Endothelial cell of umbilical vein (primary cell): ENCODE measurements at regions not wholly inside any gene's neighbourhood (a gene's known extent, or its start where the extent isn't known, plus 50 kb on each side); places are given as distances from the start of the nearest gene placed in this dataset.

Source experiments
- BruUV-seq: library from RNA; stranded (reverse); fragments of 400-500 nt; replicated peaks from 2 replicates; lab custom pipeline; 2021; lab: Mats Ljungman, UMichigan
- CTCF ChIA-PET: fragments of 300-600, 350-600 bp; sonication (Branson Sonifier 250); formaldehyde crosslinking; loops from one replicate; lab custom pipeline; 2021; ENCODE audit warnings: antibody characterized with exemption, inconsistent platforms; lab: Charles Lee
- POLR2A ChIA-PET: fragments of 300-600, 350-600 bp; sonication (Branson Sonifier 250); formaldehyde crosslinking; loops from one replicate; lab custom pipeline; 2021; ENCODE audit warnings: antibody characterized with exemption, inconsistent platforms; lab: Charles Lee
- DNase-seq: peaks from one replicate; pipeline ENCODE4 v3.0.0-alpha.2; 2011; ENCODE audit warnings: low read depth, low spot score
- FAIRE-seq: peaks from 2 replicates; lab custom pipeline; 2011; peaks lifted over from hg19 to GRCh38; lab: Jason Lieb, UNC
- H2AFZ ChIP-seq: 2 replicates; pipeline ENCODE4 v1.6.0; 2012; ENCODE audit warnings: low read depth, low read length, control low read depth, inconsistent platforms
- H3K27ac ChIP-seq: 2 replicates; pipeline ENCODE4 v1.5.1; 2011; ENCODE audit warnings: low read depth, mild to moderate bottlenecking, control low read depth, low read length, moderate library complexity; ENCODE audit not compliant: insufficient read depth
- H3K27me3 ChIP-seq, 2 experiments: 2 replicates each; pipeline versions ENCODE4 v1.6.0 to v1.6.1; 2011; ENCODE audit warnings: low read length in 2 of 2, mixed read lengths in 1 of 2; ENCODE audit not compliant: control insufficient read depth in 2 of 2, insufficient read depth in 2 of 2
- H3K36me3 ChIP-seq, 2 experiments: 2 replicates in 1 of 2; 3 replicates in 1 of 2; pipeline ENCODE4 v1.5.1; 2011; ENCODE audit warnings: low read length in 2 of 2, mild to moderate bottlenecking in 1 of 2, moderate library complexity in 1 of 2; ENCODE audit not compliant: control insufficient read depth in 2 of 2, insufficient read depth in 2 of 2; ENCODE audit errors: extremely low read depth in 1 of 2
- H3K4me1 ChIP-seq: 3 replicates; pipeline ENCODE4 v1.5.1; 2011; ENCODE audit warnings: mild to moderate bottlenecking, low read length; ENCODE audit not compliant: control insufficient read depth, insufficient read depth; ENCODE audit errors: extremely low read depth
- H3K4me2 ChIP-seq: 2 replicates; pipeline ENCODE4 v1.6.1; 2011; ENCODE audit warnings: low read length, control low read depth, mixed read lengths; ENCODE audit not compliant: insufficient read depth
- H3K4me3 ChIP-seq, 3 experiments: fragments of 200-600 bp in 1 of 3; sonication (generic), shearing (Covaris generic) in 1 of 3; replicated peaks in 1 of 3; 2 replicates each; pipeline ENCODE4 v1.5.1; 2011 to 2016; ENCODE audit warnings: control low read depth in 3 of 3, low read length in 3 of 3, mild to moderate bottlenecking in 2 of 3, inconsistent platforms in 1 of 3, low read depth in 1 of 3, moderate library complexity in 1 of 3; ENCODE audit not compliant: insufficient read depth in 1 of 3
- H3K79me2 ChIP-seq: 2 replicates; pipeline ENCODE4 v1.6.0; 2012; ENCODE audit warnings: low read length, inconsistent platforms; ENCODE audit not compliant: control insufficient read depth, insufficient read depth
- H3K9ac ChIP-seq: replicated peaks from 2 replicates; pipeline ENCODE3; 2011; ENCODE audit warnings: low read length, control low read depth; ENCODE audit not compliant: insufficient read depth; ENCODE audit errors: extremely low read depth
- H3K9me1 ChIP-seq: replicated peaks from 3 replicates; pipeline ENCODE4 v1.6.0; 2011; ENCODE audit warnings: mild to moderate bottlenecking, low read length; ENCODE audit not compliant: control insufficient read depth, insufficient read depth; ENCODE audit errors: extremely low read depth
- H3K9me3 ChIP-seq: replicated peaks from 2 replicates; pipeline ENCODE4 v1.5.1; 2012; ENCODE audit warnings: low read length, inconsistent platforms; ENCODE audit not compliant: control insufficient read depth, insufficient read depth
- H4K20me1 ChIP-seq: replicated peaks from 2 replicates; pipeline ENCODE3; 2011; ENCODE audit warnings: mild to moderate bottlenecking, low read length; ENCODE audit not compliant: control insufficient read depth, insufficient read depth; ENCODE audit errors: extremely low read depth
- EZH2 ChIP-seq: IDR thresholded peaks from 2 replicates; pipeline ENCODE4 v1.6.1; 2012; ENCODE audit warnings: borderline replicate concordance, low read depth, mild to moderate bottlenecking, moderate library complexity, low read length, inconsistent platforms; ENCODE audit not compliant: severe bottlenecking
- FOS ChIP-seq: IDR thresholded peaks from 2 replicates; pipeline ENCODE4 v1.6.1; 2011; ENCODE audit warnings: mild to moderate bottlenecking, low read length, moderate library complexity, borderline replicate concordance; ENCODE audit not compliant: insufficient read depth
- GATA2 ChIP-seq: IDR thresholded peaks from 2 replicates; pipeline ENCODE4 v1.7.0; 2011; ENCODE audit warnings: low read depth, mild to moderate bottlenecking, moderate library complexity, mixed read lengths, low read length; ENCODE audit not compliant: insufficient read length, insufficient read depth
- JUN ChIP-seq: IDR thresholded peaks from 2 replicates; pipeline ENCODE4 v1.6.1; 2011; ENCODE audit warnings: borderline replicate concordance, low read depth; ENCODE audit not compliant: insufficient read length, insufficient read depth
- MYC ChIP-seq: IDR thresholded peaks from one replicate; pipeline ENCODE4 v1.6.1; 2011; ENCODE audit warnings: mild to moderate bottlenecking, low read depth, low read length
- POLR2A ChIP-seq: IDR thresholded peaks from 2 replicates; pipeline ENCODE4 v1.6.1; 2012; ENCODE audit warnings: low read depth, mild to moderate bottlenecking, control low read depth, low read length
- POLR2AphosphoS5 ChIP-seq: IDR thresholded peaks from 2 replicates; pipeline ENCODE4 v1.6.1; 2012; ENCODE audit warnings: low read depth, mild to moderate bottlenecking, control low read depth, low read length, moderate library complexity; ENCODE audit not compliant: insufficient read depth
- dilution Hi-C: fragments of 300-500 bp; cut with MboI; formaldehyde crosslinking; loops from one replicate; pipeline ENCODE4 v1.15.0; 2019; ENCODE audit warnings: low sequenced_read_pairs; ENCODE audit not compliant: extremely low pct_ligation_motif_present
- intact Hi-C: fragments of 100-400 bp; cut with micrococcal nuclease; formaldehyde crosslinking; loops from one replicate; pipeline ENCODE4 v1.10.0; 2022
- TF ChIP-seq, protein P1 (sequence below): IDR thresholded peaks from 2 replicates; pipeline ENCODE4 v1.6.1; 2011; ENCODE audit not compliant: insufficient read depth, insufficient read length
- TF ChIP-seq, protein P2 (sequence below), 2 donors: IDR thresholded peaks; 1 replicate in 1 of 2; 2 replicates in 1 of 2; pipeline ENCODE4 v1.5.1; 2011; ENCODE audit warnings: low read length in 2 of 2, mild to moderate bottlenecking in 2 of 2, moderate library complexity in 2 of 2, control low read depth in 1 of 2, inconsistent platforms in 1 of 2, low read depth in 1 of 2; ENCODE audit not compliant: insufficient read depth in 1 of 2; ENCODE audit errors: extremely low read depth in 1 of 2

DNA sequence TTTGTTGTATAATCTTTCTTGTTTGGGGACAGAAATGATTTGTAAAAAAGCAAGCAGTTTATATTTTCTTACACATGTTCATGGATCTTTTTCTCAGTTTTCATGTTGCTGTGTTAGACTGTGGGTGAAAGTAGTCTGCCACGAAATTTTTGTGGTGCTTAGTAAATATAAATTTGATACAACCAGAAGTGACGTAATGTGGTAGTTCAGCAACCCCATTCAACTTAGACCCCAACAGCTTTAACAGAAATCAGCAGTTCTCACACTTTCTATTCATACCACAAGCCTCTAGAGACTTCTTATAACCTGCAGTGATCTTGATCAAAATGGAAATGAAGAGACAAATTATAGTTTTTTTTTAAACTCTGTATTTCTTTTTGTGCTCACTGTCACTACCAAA is 120.2 kb upstream of the IGSF10 start:
- dilution Hi-C loops, result no loop called here
- FAIRE-seq, result no peak

More for the DNA sequence above, 120.2 kb upstream of the IGSF10 start:
- intact Hi-C loops, result no loop called here
- Histone ChIP-seq H3K36me3 (no peaks in the 10 kb centered on the region), H3K79me2 (no peaks in the 10 kb centered on the region), H4K20me1 (no peaks in the 10 kb centered on the region), H3K4me3 (no peak overlapping the region), H2AFZ (no peak overlapping the region), H3K27me3 (no peaks in the 10 kb centered on the region), H3K27ac (no peak overlapping the region), H3K4me2 (no peak overlapping the region), H3K9ac (no peak overlapping the region), H3K9me1 (no peaks in the 10 kb centered on the region), H3K4me1 (no peaks in the 10 kb centered on the region), H3K9me3 (no peaks in the 10 kb centered on the region)
- CTCF ChIA-PET, result interaction anchor here (1.4 kb wide), 1 partner anchor 18 kb away, joined by 3 read pairs; no protein-coding TSS in a partner anchor
- TF ChIP-seq POLR2AphosphoS5 (no peak), MYC (no peak), GATA2 (no peak), POLR2A (no peak), JUN (no peak), EZH2 (no peak), FOS (no peak)
- TF ChIP-seq, protein P1, sequence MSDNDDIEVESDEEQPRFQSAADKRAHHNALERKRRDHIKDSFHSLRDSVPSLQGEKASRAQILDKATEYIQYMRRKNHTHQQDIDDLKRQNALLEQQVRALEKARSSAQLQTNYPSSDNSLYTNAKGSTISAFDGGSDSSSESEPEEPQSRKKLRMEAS, result no peak
- TF ChIP-seq, protein P2, sequence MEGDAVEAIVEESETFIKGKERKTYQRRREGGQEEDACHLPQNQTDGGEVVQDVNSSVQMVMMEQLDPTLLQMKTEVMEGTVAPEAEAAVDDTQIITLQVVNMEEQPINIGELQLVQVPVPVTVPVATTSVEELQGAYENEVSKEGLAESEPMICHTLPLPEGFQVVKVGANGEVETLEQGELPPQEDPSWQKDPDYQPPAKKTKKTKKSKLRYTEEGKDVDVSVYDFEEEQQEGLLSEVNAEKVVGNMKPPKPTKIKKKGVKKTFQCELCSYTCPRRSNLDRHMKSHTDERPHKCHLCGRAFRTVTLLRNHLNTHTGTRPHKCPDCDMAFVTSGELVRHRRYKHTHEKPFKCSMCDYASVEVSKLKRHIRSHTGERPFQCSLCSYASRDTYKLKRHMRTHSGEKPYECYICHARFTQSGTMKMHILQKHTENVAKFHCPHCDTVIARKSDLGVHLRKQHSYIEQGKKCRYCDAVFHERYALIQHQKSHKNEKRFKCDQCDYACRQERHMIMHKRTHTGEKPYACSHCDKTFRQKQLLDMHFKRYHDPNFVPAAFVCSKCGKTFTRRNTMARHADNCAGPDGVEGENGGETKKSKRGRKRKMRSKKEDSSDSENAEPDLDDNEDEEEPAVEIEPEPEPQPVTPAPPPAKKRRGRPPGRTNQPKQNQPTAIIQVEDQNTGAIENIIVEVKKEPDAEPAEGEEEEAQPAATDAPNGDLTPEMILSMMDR (IDR thresholded peaks at IDR 0.05; ENCODE audit: extremely low read depth in 1 of 2, insufficient read depth in 1 of 2, low read depth in 1 of 2, low read length in 2 of 2), result no peak
- DNase-seq, result no peak
- POLR2A ChIA-PET, result no interaction called here
- no TSS peak for BruUV-seq
